GM23338 (cell line): ENCODE measurements at regions not wholly inside any gene's neighbourhood (a gene's known extent, or its start where the extent isn't known, plus 50 kb on each side); places are given as distances from the start of the nearest gene placed in this dataset.

Experiments
- ATAC-seq: fragments of 200-7000 bp; cut with Tn5 transposase; 3 replicates; pipeline ENCODE4 v1.9.1; 2020
- DNase-seq: peaks from one replicate; pipeline ENCODE4 v3.0.0-alpha.2; 2015; ENCODE audit warnings: low spot score
- H2AFZ ChIP-seq: fragments of 200-600 bp; sonication (generic); 2 replicates; pipeline ENCODE4 v1.8.0; 2016; ENCODE audit warnings: antibody characterized with exemption, mild to moderate bottlenecking, moderate library complexity
- H3F3A ChIP-seq: fragments of 200-600 bp; sonication (generic); replicated peaks from 2 replicates; pipeline ENCODE4 v1.8.0; 2017; ENCODE audit warnings: antibody characterized with exemption, mixed run types, low read depth
- H3K27ac ChIP-seq: fragments of 200-600 bp; sonication (generic); 2 replicates; pipeline ENCODE4 v1.6.1; 2016; ENCODE audit warnings: low read depth
- H3K27me3 ChIP-seq: fragments of 200-600 bp; sonication (generic); 2 replicates; pipeline ENCODE4 v1.8.0; 2016; ENCODE audit warnings: mild to moderate bottlenecking, mixed run types, moderate library complexity; ENCODE audit not compliant: insufficient read depth
- H3K36me3 ChIP-seq: fragments of 200-600 bp; sonication (generic); 2 replicates; pipeline ENCODE4 v1.8.0; 2016; ENCODE audit warnings: mild to moderate bottlenecking; ENCODE audit not compliant: insufficient read depth
- H3K4me1 ChIP-seq: fragments of 200-600 bp; sonication (generic); 2 replicates; pipeline ENCODE4 v1.8.0; 2016; ENCODE audit warnings: mild to moderate bottlenecking, moderate library complexity; ENCODE audit not compliant: insufficient read depth
- H3K4me2 ChIP-seq: fragments of 200-600 bp; sonication (generic); 2 replicates; pipeline ENCODE4 v1.7.1; 2017; ENCODE audit warnings: mixed run types
- H3K4me3 ChIP-seq: fragments of 200-600 bp; sonication (generic); 2 replicates; pipeline ENCODE4 v1.6.1; 2016; ENCODE audit warnings: mixed run types
- H3K79me2 ChIP-seq: fragments of 200-600 bp; sonication (generic); replicated peaks from 2 replicates; pipeline ENCODE4 v1.8.0; 2017; ENCODE audit warnings: mild to moderate bottlenecking; ENCODE audit not compliant: insufficient read depth
- H3K9me2 ChIP-seq: fragments of 200-600 bp; sonication (generic); 2 replicates; pipeline ENCODE4 v1.8.0; 2017; ENCODE audit not compliant: insufficient read depth
- H4K20me1 ChIP-seq: fragments of 200-600 bp; sonication (generic); replicated peaks from 2 replicates; pipeline ENCODE4 v1.8.0; 2017; ENCODE audit warnings: mild to moderate bottlenecking; ENCODE audit not compliant: insufficient read depth
- H3K27ac Mint-ChIP-seq: 2 replicates; pipeline ENCODE4 v1.8.0; 2020; ENCODE audit warnings: inconsistent platforms, mild to moderate bottlenecking, moderate library complexity, mixed read lengths
- H3K27me3 Mint-ChIP-seq: 3 replicates; pipeline ENCODE4 v1.8.0; 2022; ENCODE audit warnings: low read depth, mild to moderate bottlenecking, moderate library complexity, mixed read lengths, inconsistent platforms; ENCODE audit not compliant: insufficient read depth, poor library complexity
- H3K36me3 Mint-ChIP-seq: 3 replicates; pipeline ENCODE4 v1.8.0; 2021; ENCODE audit warnings: low read depth, mild to moderate bottlenecking, inconsistent platforms, moderate library complexity, mixed read lengths
- H3K4me1 Mint-ChIP-seq: 3 replicates; pipeline ENCODE4 v1.8.0; 2020; ENCODE audit warnings: mild to moderate bottlenecking, inconsistent platforms, mixed read lengths
- H3K4me3 Mint-ChIP-seq: 3 replicates; pipeline ENCODE4 v1.8.0; 2021; ENCODE audit warnings: moderate library complexity, mild to moderate bottlenecking, inconsistent platforms, mixed read lengths
- H3K9me3 Mint-ChIP-seq: 3 replicates; pipeline ENCODE4 v1.8.0; 2020; ENCODE audit warnings: moderate library complexity, mild to moderate bottlenecking, inconsistent platforms, mixed read lengths
- NANOG ChIP-seq: IDR thresholded peaks from 2 replicates; pipeline ENCODE4 v1.6.1; 2016; ENCODE audit warnings: antibody characterized with exemption, borderline replicate concordance
- POLR2AphosphoS5 ChIP-seq: IDR thresholded peaks from 2 replicates; pipeline ENCODE4 v1.6.1; 2016; ENCODE audit warnings: antibody characterized with exemption, low read depth
- ZNF114 ChIP-seq: fragments of 250-450 bp; sonication (Bioruptor Pico); IDR thresholded peaks from 2 replicates; pipeline ENCODE4 v1.5.0; 2020; ENCODE audit warnings: mild to moderate bottlenecking, moderate library complexity
- ZNF331 ChIP-seq: fragments of 250-450 bp; sonication (Bioruptor Pico); IDR thresholded peaks from 2 replicates; pipeline ENCODE4 v1.5.0; 2020; ENCODE audit warnings: low read depth, mild to moderate bottlenecking, moderate library complexity
- TF ChIP-seq, protein P1 (sequence below), 2 experiments: fragments of 200-600 bp in 1 of 2; sonication (generic) in 1 of 2; conservative IDR thresholded peaks; 2 replicates each; pipeline versions ENCODE4 v1.5.1 to v1.6.1; 2016 to 2017; ENCODE audit warnings: antibody characterized with exemption in 2 of 2, low read depth in 2 of 2, mild to moderate bottlenecking in 2 of 2, moderate library complexity in 1 of 2
- TF ChIP-seq, protein P2 (sequence below): IDR thresholded peaks from one replicate; pipeline ENCODE4 v1.6.1; 2018; ENCODE audit warnings: antibody characterized with exemption; ENCODE audit not compliant: unreplicated experiment
- TF ChIP-seq, protein P3 (sequence below): IDR thresholded peaks from 2 replicates; pipeline ENCODE4 v1.6.1; 2016; ENCODE audit warnings: antibody characterized with exemption

- no peaks in the 10 kb centered on the region for H3K36me3 ChIP-seq
- no peak overlapping the region for H3K4me2 ChIP-seq
- no peaks in the 10 kb centered on the region for H3F3A ChIP-seq
- H3K9me2 ChIP-seq: 0 out of 2 replicates have a peak, but pooled peaks cover 10% of the 10 kb centered on the region
- Mint-ChIP-seq H3K27ac (no peak overlapping the region), H3K27me3 (peaks cover 7% of the 10 kb centered on the region), H3K4me3 (no peak overlapping the region), H3K4me1 (no peaks in the 10 kb centered on the region; the same call in 2 of the 3 replicates), H3K9me3 (no peaks in the 10 kb centered on the region), H3K36me3 (no peaks in the 10 kb centered on the region)
- no peak overlapping the region for H3K27ac ChIP-seq
- no peaks in the 10 kb centered on the region for H3K79me2 ChIP-seq
- no peaks in the 10 kb centered on the region for H3K4me1 ChIP-seq
- no peaks in the 10 kb centered on the region for H3K27me3 ChIP-seq
- DNase-seq: no peak
- peak; percentile 31; the same call in 1 of the 3 replicates for ATAC-seq
- no peak overlapping the region for H3K4me3 ChIP-seq
- H4K20me1 ChIP-seq: no peaks in the 10 kb centered on the region
- TF ChIP-seq, protein P1, sequence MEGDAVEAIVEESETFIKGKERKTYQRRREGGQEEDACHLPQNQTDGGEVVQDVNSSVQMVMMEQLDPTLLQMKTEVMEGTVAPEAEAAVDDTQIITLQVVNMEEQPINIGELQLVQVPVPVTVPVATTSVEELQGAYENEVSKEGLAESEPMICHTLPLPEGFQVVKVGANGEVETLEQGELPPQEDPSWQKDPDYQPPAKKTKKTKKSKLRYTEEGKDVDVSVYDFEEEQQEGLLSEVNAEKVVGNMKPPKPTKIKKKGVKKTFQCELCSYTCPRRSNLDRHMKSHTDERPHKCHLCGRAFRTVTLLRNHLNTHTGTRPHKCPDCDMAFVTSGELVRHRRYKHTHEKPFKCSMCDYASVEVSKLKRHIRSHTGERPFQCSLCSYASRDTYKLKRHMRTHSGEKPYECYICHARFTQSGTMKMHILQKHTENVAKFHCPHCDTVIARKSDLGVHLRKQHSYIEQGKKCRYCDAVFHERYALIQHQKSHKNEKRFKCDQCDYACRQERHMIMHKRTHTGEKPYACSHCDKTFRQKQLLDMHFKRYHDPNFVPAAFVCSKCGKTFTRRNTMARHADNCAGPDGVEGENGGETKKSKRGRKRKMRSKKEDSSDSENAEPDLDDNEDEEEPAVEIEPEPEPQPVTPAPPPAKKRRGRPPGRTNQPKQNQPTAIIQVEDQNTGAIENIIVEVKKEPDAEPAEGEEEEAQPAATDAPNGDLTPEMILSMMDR (conservative IDR thresholded peaks at IDR 0.05; ENCODE audit: low read depth in 2 of 2): peak in 1 of 2 experiments; percentile 48; a peak in 2 of 4 replicates
- TF ChIP-seq, protein P2, sequence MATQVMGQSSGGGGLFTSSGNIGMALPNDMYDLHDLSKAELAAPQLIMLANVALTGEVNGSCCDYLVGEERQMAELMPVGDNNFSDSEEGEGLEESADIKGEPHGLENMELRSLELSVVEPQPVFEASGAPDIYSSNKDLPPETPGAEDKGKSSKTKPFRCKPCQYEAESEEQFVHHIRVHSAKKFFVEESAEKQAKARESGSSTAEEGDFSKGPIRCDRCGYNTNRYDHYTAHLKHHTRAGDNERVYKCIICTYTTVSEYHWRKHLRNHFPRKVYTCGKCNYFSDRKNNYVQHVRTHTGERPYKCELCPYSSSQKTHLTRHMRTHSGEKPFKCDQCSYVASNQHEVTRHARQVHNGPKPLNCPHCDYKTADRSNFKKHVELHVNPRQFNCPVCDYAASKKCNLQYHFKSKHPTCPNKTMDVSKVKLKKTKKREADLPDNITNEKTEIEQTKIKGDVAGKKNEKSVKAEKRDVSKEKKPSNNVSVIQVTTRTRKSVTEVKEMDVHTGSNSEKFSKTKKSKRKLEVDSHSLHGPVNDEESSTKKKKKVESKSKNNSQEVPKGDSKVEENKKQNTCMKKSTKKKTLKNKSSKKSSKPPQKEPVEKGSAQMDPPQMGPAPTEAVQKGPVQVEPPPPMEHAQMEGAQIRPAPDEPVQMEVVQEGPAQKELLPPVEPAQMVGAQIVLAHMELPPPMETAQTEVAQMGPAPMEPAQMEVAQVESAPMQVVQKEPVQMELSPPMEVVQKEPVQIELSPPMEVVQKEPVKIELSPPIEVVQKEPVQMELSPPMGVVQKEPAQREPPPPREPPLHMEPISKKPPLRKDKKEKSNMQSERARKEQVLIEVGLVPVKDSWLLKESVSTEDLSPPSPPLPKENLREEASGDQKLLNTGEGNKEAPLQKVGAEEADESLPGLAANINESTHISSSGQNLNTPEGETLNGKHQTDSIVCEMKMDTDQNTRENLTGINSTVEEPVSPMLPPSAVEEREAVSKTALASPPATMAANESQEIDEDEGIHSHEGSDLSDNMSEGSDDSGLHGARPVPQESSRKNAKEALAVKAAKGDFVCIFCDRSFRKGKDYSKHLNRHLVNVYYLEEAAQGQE: no peak
- TF ChIP-seq ZNF114 (no peak), POLR2AphosphoS5 (no peak)
- no peak overlapping the region for H2AFZ ChIP-seq
These were observed 74.6 kb downstream of the TRIM42 start for GRCh38 chr3:140752499-140752898.

DNA sequence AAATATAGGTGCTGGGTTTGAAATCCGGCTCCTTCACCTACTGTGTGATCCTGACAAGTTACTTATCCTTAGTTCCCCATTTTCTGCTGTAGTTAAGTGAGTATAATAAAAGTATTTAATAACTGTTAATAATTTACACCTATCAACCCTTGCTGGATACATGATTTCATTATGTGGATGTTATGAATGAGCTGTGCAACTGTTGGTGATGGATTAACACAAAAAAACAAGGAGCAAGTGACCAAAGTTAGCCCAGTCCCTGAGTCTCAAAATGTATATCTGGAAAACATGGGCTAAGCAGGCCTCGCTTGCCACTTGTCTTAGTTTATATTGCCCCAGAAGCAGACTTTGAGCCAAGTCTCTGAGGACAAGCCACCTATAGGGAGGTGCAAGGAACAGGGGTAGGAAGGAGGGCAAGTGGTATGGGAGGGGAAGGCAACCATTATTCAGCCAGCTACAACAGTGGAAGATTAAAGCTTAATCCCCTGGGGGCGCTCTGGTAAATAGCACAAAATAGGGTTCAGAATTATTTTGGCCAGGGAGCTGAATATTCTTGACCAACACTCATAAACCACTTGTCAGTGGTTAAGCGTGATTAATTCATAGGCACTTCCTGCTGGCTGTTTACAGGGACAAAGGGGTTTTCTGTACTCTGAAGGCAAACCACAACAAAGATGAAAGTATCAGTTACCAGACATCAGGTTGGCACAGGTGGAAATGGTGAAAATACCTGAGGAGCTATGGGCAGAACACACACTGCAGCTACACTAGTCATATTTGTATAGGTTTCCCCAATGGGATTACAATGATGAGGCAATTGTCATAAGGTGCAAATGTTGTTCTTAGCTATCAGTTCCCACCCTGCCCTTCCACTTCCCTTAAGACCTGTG lies 76.2 kb downstream of the TRIM42 start:
- Mint-ChIP-seq H3K4me1 (no peaks in the 10 kb centered on the region; the same call in 2 of the 3 replicates), H3K4me3 (no peak overlapping the region), H3K9me3 (no peaks in the 10 kb centered on the region), H3K36me3 (no peaks in the 10 kb centered on the region), H3K27me3 (peaks cover 7% of the 10 kb centered on the region), H3K27ac (no peak overlapping the region)
- H3K9me2 ChIP-seq: 0 out of 2 replicates have a peak, but pooled peaks cover 10% of the 10 kb centered on the region
- no peaks in the 10 kb centered on the region for H3K27me3 ChIP-seq
- no peaks in the 10 kb centered on the region for H4K20me1 ChIP-seq
- peak; percentile 30 for DNase-seq
- no peaks in the 10 kb centered on the region for H3K4me1 ChIP-seq
- H3F3A ChIP-seq: no peaks in the 10 kb centered on the region
- H2AFZ ChIP-seq: no peak overlapping the region
- peak; percentile 58; the same call in 2 of the 3 replicates for ATAC-seq
- no peaks in the 10 kb centered on the region for H3K79me2 ChIP-seq
- no peak overlapping the region for H3K4me2 ChIP-seq
- no peak overlapping the region for H3K27ac ChIP-seq
- no peak overlapping the region for H3K4me3 ChIP-seq
- no peaks in the 10 kb centered on the region for H3K36me3 ChIP-seq
- TF ChIP-seq POLR2AphosphoS5: no peak
- TF ChIP-seq ZNF331 (CRISPR knock-in tag): no peak
- no peak for TF ChIP-seq NANOG
- TF ChIP-seq, protein P2: no peak
- TF ChIP-seq, protein P3, sequence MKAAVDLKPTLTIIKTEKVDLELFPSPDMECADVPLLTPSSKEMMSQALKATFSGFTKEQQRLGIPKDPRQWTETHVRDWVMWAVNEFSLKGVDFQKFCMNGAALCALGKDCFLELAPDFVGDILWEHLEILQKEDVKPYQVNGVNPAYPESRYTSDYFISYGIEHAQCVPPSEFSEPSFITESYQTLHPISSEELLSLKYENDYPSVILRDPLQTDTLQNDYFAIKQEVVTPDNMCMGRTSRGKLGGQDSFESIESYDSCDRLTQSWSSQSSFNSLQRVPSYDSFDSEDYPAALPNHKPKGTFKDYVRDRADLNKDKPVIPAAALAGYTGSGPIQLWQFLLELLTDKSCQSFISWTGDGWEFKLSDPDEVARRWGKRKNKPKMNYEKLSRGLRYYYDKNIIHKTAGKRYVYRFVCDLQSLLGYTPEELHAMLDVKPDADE: no peak
